ENCODE measurements at regions not wholly inside any gene's neighbourhood (a gene's known extent, or its start where the extent isn't known, plus 50 kb on each side); places are given as distances from the start of the nearest gene placed in this dataset.
"Not testable (repeated sequence)": the region's sequence is repeated elsewhere in the genome, so short reads cannot be mapped to it uniquely, and the experiment has no call there.

DNA sequence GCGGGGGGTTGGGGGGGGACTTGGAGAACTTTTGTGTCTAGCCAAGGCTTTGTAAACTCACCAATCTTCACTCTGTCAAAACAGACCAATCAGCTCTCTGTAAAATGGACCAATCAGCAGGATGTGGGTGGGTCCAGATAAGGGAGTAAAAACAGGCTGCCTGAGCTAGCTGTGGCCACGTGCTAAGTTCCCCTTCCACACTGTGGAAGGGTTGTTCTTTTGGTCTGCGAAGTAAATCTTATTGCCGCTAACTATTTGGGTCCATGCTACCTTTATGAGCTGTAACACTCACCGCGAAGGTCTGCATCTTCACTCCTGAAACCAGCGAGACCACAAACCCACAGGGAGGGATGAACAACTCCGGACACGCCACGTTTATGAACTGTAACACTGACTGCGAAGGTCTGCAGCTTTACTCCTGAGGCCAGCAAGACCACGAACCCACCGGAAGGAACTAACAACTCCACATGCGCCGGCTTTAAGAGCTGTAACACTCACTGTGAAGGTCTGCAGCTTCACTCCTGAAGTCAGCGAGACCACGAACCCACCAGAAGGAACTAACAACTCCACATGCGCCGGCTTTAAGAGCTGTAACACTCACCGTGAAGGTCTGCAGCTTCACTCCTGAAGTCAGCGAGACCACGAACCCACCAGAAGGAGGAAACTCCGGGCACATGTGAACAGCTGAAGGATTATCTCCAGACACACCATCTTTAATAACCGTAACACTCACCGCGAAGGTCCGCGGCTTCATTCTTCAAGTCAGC lies 186.6 kb downstream of the ID4 start:
- not testable (repeated sequence) for DNase-seq (ENCODE audit: low read depth in 3 of 3, low spot score in 2 of 3)

GRCh38 chr6:20024316-20024673 lies 187.1 kb downstream of the ID4 start:
- no peak for DNase-seq (ENCODE audit: low read depth in 3 of 3, low spot score in 2 of 3)

DNA sequence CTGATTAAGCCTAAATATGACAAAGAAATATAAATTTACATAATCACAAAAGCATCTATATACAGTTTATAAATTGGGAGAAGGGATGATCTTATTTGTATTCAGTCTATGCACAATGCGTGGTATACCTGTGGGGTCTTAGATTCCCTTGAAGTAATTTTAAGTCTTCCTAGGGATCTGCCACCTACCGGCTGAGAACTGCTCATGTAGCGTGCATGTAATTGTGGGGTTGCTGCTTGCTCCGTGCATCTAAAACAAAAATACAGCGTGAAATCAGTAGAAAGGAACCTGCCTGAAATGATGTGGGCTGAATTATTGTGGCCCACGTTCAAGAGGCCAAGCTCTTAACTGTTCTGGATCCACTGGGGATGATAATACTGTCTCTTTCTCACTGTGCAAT lies 187.3 kb downstream of the MBOAT1 start:
- DNase-seq (ENCODE audit: low read depth in 3 of 3, low spot score in 2 of 3): no peak

DNA sequence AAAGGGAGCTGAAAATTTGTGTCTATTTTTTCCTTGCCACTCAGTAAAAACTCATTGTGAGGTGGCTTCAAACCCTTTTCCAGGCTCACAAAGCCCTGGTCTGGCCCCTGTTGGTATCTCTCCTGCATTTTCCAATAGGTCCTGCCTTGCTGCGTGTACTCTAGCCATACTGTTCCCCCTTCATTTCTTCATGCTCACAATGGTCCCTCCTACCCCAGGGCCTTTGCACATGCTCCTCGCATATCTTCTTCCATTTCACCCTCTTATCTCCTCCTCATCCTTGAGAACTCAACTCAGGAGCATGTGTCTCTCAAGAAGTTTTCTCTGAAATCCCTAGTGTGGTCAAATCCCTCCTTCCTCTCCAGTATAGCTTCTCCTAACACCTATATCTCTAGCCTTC lies 186.6 kb downstream of the MBOAT1 start:
- DNase-seq (ENCODE audit: low read depth in 3 of 3, low spot score in 2 of 3): no peak

GRCh38 chr6:20028143-20028542 lies 184.1 kb downstream of the MBOAT1 start:
- no peak for DNase-seq (ENCODE audit: low read depth in 3 of 3, low spot score in 2 of 3)

- no peak for DNase-seq (ENCODE audit: low read depth in 3 of 3, low spot score in 2 of 3)
Measured at GRCh38 chr6:20028562-20028961, 183.7 kb downstream of the MBOAT1 start.

GRCh38 chr6:20029979-20030378 lies 182.3 kb downstream of the MBOAT1 start:
- no peak for DNase-seq (ENCODE audit: low read depth in 3 of 3, low spot score in 2 of 3)

GRCh38 chr6:20031342-20031741 lies 180.9 kb downstream of the MBOAT1 start:
- DNase-seq (ENCODE audit: low read depth in 3 of 3, low spot score in 2 of 3): no peak

GRCh38 chr6:20033697-20034407 lies 178.4 kb downstream of the MBOAT1 start:
- DNase-seq (ENCODE audit: low read depth in 3 of 3, low spot score in 2 of 3): no peak

DNA sequence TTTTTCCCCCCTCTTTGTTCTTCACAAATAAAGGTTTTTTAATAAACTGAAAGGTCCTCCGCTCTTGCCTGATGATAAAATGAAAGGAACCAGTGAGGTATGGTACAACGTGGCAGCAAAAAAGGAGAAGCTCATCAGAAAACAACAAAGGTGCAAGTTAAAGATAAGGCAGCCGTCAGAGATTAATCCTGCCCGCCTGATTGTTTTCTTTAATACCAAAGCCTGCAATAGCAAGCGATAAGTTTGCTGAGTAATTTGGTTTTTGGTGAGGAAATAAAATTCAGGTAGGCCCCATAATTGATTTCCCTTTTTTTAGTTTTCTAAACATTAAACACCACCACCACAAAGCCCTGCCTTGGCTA lies 177.9 kb downstream of the MBOAT1 start:
- DNase-seq (ENCODE audit: low read depth in 3 of 3, low spot score in 2 of 3): no peak

DNA sequence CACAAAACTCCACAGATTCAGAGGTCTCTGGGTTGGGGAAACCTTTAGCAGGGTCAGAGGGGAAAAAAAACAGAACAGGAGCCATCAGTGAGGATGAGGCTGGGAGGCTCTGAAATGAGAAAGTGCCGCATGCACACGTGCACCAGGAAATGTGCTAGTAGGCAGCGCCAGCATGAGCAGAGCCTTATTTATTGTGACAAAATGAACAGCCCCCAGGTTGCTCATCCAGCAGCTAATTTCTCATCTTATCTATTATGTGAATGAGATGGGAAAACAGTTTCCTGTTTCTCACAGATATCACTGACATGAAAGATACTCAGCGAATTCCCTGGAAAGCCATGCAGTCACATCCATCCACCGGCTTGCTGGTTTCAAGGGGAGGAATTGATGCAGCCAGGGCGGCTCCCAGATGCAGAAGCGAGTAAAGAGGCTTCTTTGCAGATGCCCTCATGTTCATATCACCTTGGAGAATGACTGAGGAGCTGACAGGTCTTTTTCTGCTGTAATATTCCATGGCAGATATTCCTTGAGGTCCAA lies 176.1 kb downstream of the MBOAT1 start:
- DNase-seq (ENCODE audit: low read depth in 3 of 3, low spot score in 2 of 3): no peak

GRCh38 chr6:20038410-20039204 lies 173.7 kb downstream of the MBOAT1 start:
- no peak for DNase-seq (ENCODE audit: low read depth in 3 of 3, low spot score in 2 of 3)

- no peak for DNase-seq (ENCODE audit: low read depth in 3 of 3, low spot score in 2 of 3)
Measured at GRCh38 chr6:20044883-20045282, 167.4 kb downstream of the MBOAT1 start.
